ENCODE measurements at regions not wholly inside any gene's neighbourhood (a gene's known extent, or its start where the extent isn't known, plus 50 kb on each side); places are given as distances from the start of the nearest gene placed in this dataset.

DNA sequence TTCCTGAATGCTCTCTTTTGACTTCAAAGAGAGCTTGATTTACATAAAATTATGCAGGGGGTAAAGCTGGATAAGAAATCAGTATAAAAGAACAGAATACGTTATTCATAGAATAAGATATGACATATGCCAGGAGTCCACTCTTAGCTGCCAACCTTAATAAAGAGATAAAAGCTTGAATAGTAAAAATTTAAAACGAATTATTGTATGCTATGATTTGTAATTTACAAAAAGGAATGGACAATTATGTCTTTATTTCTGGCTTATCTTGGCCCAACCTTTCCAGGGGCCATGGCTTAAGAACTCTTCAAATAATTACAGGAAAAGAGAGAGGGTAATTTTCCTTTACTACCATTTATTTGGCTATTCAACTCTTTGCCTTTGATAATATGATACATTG lies 192.2 kb upstream of the ITM2A start:
- no peak for TF ChIP-seq POLR2A (IDR thresholded peaks at IDR 0.05; ENCODE audit: low read depth, low read length)
- TF ChIP-seq SPI1 (IDR thresholded peaks at IDR 0.05; ENCODE audit: low read depth, low read length) = no peak
- TF ChIP-seq POU2F2 (IDR thresholded peaks at IDR 0.05; ENCODE audit: low read depth, low read length) = no peak

All from GM12891 (cell line).